IMR-90 (cell line): ENCODE measurements at regions not wholly inside any gene's neighbourhood (a gene's known extent, or its start where the extent isn't known, plus 50 kb on each side); places are given as distances from the start of the nearest gene placed in this dataset.

ENCODE experiments used
- ATAC-seq: fragments of 200-7000 bp; cut with Tn5 transposase; 2 replicates; pipeline ENCODE4 v1.9.1; 2020; ENCODE audit warnings: low read depth, mild to moderate bottlenecking, moderate library complexity
- BruUV-seq: library from RNA; stranded (reverse); fragments of 400-500 nt; replicated peaks from 2 replicates; lab custom pipeline; 2021; lab: Mats Ljungman, UMichigan
- CTCF ChIA-PET: fragments of 300-600 bp; formaldehyde crosslinking; extraction: SDS; loops from one replicate; lab custom pipeline; 2021; ENCODE audit warnings: antibody characterized with exemption; lab: Yijun Ruan, JAX
- POLR2A ChIA-PET: fragments of 300-600 bp; sonication (Branson Sonifier 250); formaldehyde crosslinking; loops from one replicate; lab custom pipeline; 2022; ENCODE audit warnings: antibody characterized with exemption; ENCODE audit not compliant: unreplicated experiment; lab: Charles Lee
- DNase-seq: peaks from one replicate; pipeline ENCODE4 v3.0.0; 2013
- H2AFZ ChIP-seq: replicated peaks from 2 replicates; pipeline ENCODE3; 2013; ENCODE audit warnings: low read length, mild to moderate bottlenecking; ENCODE audit not compliant: poor library complexity
- H2AK5ac ChIP-seq: 2 replicates; pipeline ENCODE4 v1.6.1; 2013; ENCODE audit warnings: low read depth, low read length, inconsistent platforms
- H2AK9ac ChIP-seq: replicated peaks from 2 replicates; pipeline ENCODE3; 2013; ENCODE audit warnings: mild to moderate bottlenecking, low read depth, low read length, moderate library complexity; ENCODE audit not compliant: poor library complexity
- H2BK120ac ChIP-seq: 2 replicates; pipeline ENCODE4 v1.6.1; 2013; ENCODE audit warnings: low read depth, low read length, inconsistent platforms
- H2BK15ac ChIP-seq: 3 replicates; pipeline ENCODE4 v1.6.1; 2013; ENCODE audit warnings: low read depth, low read length, inconsistent platforms
- H2BK20ac ChIP-seq: 2 replicates; pipeline ENCODE4 v1.6.1; 2013; ENCODE audit warnings: low read depth, mild to moderate bottlenecking, inconsistent platforms, low read length, moderate library complexity
- H2BK5ac ChIP-seq: 2 replicates; pipeline ENCODE4 v1.6.1; 2013; ENCODE audit warnings: mild to moderate bottlenecking, low read depth, low read length, inconsistent platforms; ENCODE audit not compliant: poor library complexity, severe bottlenecking
- H3K14ac ChIP-seq: replicated peaks from 2 replicates; pipeline ENCODE4 v1.6.1; 2013; ENCODE audit warnings: low read depth, low read length, inconsistent platforms
- H3K18ac ChIP-seq: 2 replicates; pipeline ENCODE4 v1.6.1; 2013; ENCODE audit warnings: low read depth, low read length, control low read depth
- H3K23ac ChIP-seq: 2 replicates; pipeline ENCODE4 v1.6.1; 2013; ENCODE audit warnings: low read depth, low read length, inconsistent platforms
- H3K27ac ChIP-seq: 2 replicates; pipeline ENCODE4 v1.5.1; 2013; ENCODE audit warnings: mild to moderate bottlenecking, control low read depth, low read length; ENCODE audit not compliant: insufficient read depth
- H3K27me3 ChIP-seq: 2 replicates; pipeline ENCODE4 v1.6.1; 2013; ENCODE audit warnings: low read length; ENCODE audit not compliant: control insufficient read depth, insufficient read depth
- H3K36me3 ChIP-seq: 2 replicates; pipeline ENCODE4 v1.6.1; 2013; ENCODE audit warnings: low read length, mixed read lengths; ENCODE audit not compliant: control insufficient read depth, insufficient read depth
- H3K4ac ChIP-seq: 2 replicates; pipeline ENCODE4 v1.6.1; 2013; ENCODE audit warnings: low read depth, low read length, inconsistent platforms
- H3K4me1 ChIP-seq: 2 replicates; pipeline ENCODE4 v1.6.1; 2013; ENCODE audit warnings: low read length, mixed read lengths; ENCODE audit not compliant: control insufficient read depth, insufficient read depth
- H3K4me2 ChIP-seq: 2 replicates; pipeline ENCODE4 v1.6.1; 2013; ENCODE audit warnings: low read depth, mild to moderate bottlenecking, control low read depth, low read length, moderate library complexity
- H3K4me3 ChIP-seq: 2 replicates; pipeline ENCODE4 v1.5.1; 2013; ENCODE audit warnings: low read depth, mild to moderate bottlenecking, control low read depth, low read length, moderate library complexity; ENCODE audit not compliant: insufficient read depth
- H3K56ac ChIP-seq: 2 replicates; pipeline ENCODE4 v1.6.1; 2013; ENCODE audit warnings: low read length, inconsistent platforms; ENCODE audit not compliant: insufficient read depth; ENCODE audit errors: extremely low read depth
- H3K79me1 ChIP-seq, 2 experiments: 2 replicates each; pipeline ENCODE4 v1.6.1; 2013; ENCODE audit warnings: low read length in 2 of 2, inconsistent platforms in 1 of 2, low read depth in 1 of 2
- H3K9ac ChIP-seq: 2 replicates; pipeline ENCODE4 v1.6.1; 2013; ENCODE audit warnings: low read depth, low read length, control low read depth
- H3K9me1 ChIP-seq: 2 replicates; pipeline ENCODE4 v1.6.1; 2013; ENCODE audit warnings: low read length, inconsistent platforms; ENCODE audit not compliant: insufficient read depth
- H3K9me3 ChIP-seq: 2 replicates; pipeline ENCODE4 v1.6.1; 2013; ENCODE audit warnings: low read length; ENCODE audit not compliant: control insufficient read depth, insufficient read depth
- H4K20me1 ChIP-seq: 2 replicates; pipeline ENCODE4 v1.6.1; 2013; ENCODE audit warnings: low read length, inconsistent platforms; ENCODE audit not compliant: insufficient read depth
- H4K5ac ChIP-seq: 2 replicates; pipeline ENCODE4 v1.6.1; 2013; ENCODE audit warnings: mild to moderate bottlenecking, low read depth, low read length, control low read depth
- H4K8ac ChIP-seq, 2 experiments: 2 replicates each; pipeline ENCODE4 v1.6.1; 2013; ENCODE audit warnings: low read depth in 2 of 2, low read length in 2 of 2, control low read depth in 1 of 2, inconsistent platforms in 1 of 2
- H4K91ac ChIP-seq: 2 replicates; pipeline ENCODE4 v1.6.1; 2013; ENCODE audit warnings: low read depth, low read length, inconsistent platforms; ENCODE audit not compliant: insufficient read depth
- CEBPB ChIP-seq: IDR thresholded peaks from 2 replicates; pipeline ENCODE4 v1.6.1; 2012; ENCODE audit warnings: low read depth, low read length, improper control_type of control experiment
- MAFK ChIP-seq: IDR thresholded peaks from 2 replicates; pipeline ENCODE4 v1.6.1; 2012; ENCODE audit warnings: low read depth, low read length, improper control_type of control experiment
- MXI1 ChIP-seq: IDR thresholded peaks from 2 replicates; pipeline ENCODE4 v1.6.1; 2012; ENCODE audit warnings: low read depth, mild to moderate bottlenecking, low read length, moderate library complexity, borderline replicate concordance
- POLR2A ChIP-seq: IDR thresholded peaks from 2 replicates; pipeline ENCODE4 v1.6.1; 2012; ENCODE audit warnings: mild to moderate bottlenecking, low read depth, low read length
- RFX5 ChIP-seq: IDR thresholded peaks from 2 replicates; pipeline ENCODE4 v1.8.0; 2012; ENCODE audit warnings: low read depth, mild to moderate bottlenecking, low read length, moderate library complexity
- SMC3 ChIP-seq: fragments of 150-350 bp; IDR thresholded peaks from 2 replicates; pipeline ENCODE4 v1.6.1; 2016; ENCODE audit warnings: low read depth, mild to moderate bottlenecking, antibody characterized with exemption, low read length, moderate library complexity
- WGBS, 2 experiments: methylation state at CpG; one replicate each; pipeline versions ENCODE4 v1.1.5 to v1.1.7; 2013; ENCODE audit warnings: missing lambda C conversion rate in 2 of 2; ENCODE audit not compliant: insufficient read length in 1 of 2; ENCODE audit errors: extremely low coverage in 2 of 2; 5-methylcytosine and 5-hydroxymethylcytosine counted together
- dilution Hi-C: fragments of 300-500 bp; cut with HindIII; formaldehyde crosslinking; loops from one replicate; pipeline ENCODE4 v1.14.3; 2018; ENCODE audit warnings: low sequenced_read_pairs; ENCODE audit not compliant: unreplicated experiment
- in situ Hi-C: fragments of 300-500 bp; cut with MboI; formaldehyde crosslinking; loops from 3 replicates; pipeline ENCODE4 v1.14.3; 2019; ENCODE audit warnings: low sequenced_read_pairs, inconsistent platforms, mixed read lengths
- intact Hi-C: fragments of 100-400 bp; cut with micrococcal nuclease; formaldehyde crosslinking; loops from 2 replicates; pipeline ENCODE4 v1.10.0; 2022

DNA sequence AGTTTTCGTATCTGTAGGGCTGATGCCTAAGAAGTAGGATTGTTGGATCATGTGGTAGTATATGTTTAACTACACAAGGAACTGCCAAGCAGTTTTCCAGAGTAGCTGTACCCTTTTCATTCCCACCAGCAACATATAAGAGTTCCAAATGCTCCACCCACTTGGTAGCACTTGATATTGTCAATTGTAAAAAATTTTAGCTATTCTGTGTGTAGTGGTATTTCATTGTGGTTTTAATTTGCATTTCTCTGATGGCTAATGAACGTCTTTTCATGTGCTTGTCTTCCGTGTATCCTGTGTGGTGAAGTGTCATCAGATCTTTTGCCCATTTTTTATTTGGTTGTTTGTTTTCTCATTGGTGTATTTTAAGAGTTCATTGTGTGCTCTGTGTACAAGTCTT, 69.7 kb downstream of the TANC2 start:
- no CpG with 5 or more reads among the region's 3 CpGs for WGBS, 2 experiments
- Histone ChIP-seq H4K20me1 (peaks cover 32% of the 10 kb centered on the region), H2BK120ac (no peak overlapping the region), H3K18ac (no peak overlapping the region), H3K14ac (no peak overlapping the region), H2BK15ac (no peak overlapping the region), H3K56ac (no peak overlapping the region), H3K27ac (no peak overlapping the region), H4K91ac (no peak overlapping the region), H3K27me3 (no peaks in the 10 kb centered on the region), H2AFZ (no peak overlapping the region), H3K4ac (no peak overlapping the region), H2AK5ac (no peak overlapping the region), H3K4me3 (no peak overlapping the region), H3K4me2 (peak overlapping the region; percentile 3; the same call in 1 of the 2 replicates), H3K23ac (no peak overlapping the region; the same call in 1 of the 2 replicates), H3K79me1 (peaks cover 40 to 72% of the 10 kb centered on the region in 2 experiments), H3K9me3 (no peaks in the 10 kb centered on the region; the same call in 1 of the 2 replicates), H4K8ac (no peak overlapping the region), H2BK20ac (no peak overlapping the region), H2BK5ac (no peak overlapping the region), H3K36me3 (peaks cover 2% of the 10 kb centered on the region; the same call in 1 of the 2 replicates), H3K9ac (no peak overlapping the region), H3K4me1 (peaks cover 8% of the 10 kb centered on the region), H4K5ac (no peak overlapping the region), H2AK9ac (no peak overlapping the region), H3K9me1 (peaks cover 8% of the 10 kb centered on the region; the same call in 1 of the 2 replicates)
- TF ChIP-seq SMC3 (no peak), POLR2A (no peak), MXI1 (no peak), MAFK (no peak), CEBPB (no peak), RFX5 (no peak)
- DNase-seq = no peak
- in situ Hi-C loops = no loop called here
- BruUV-seq = no TSS peak
- ChIA-PET CTCF (no interaction called here), POLR2A (no interaction called here)
- no peak for ATAC-seq
- dilution Hi-C loops = no loop called here
- intact Hi-C loops = no loop called here
